Panc1 (cell line): ENCODE measurements at regions not wholly inside any gene's neighbourhood (a gene's known extent, or its start where the extent isn't known, plus 50 kb on each side); places are given as distances from the start of the nearest gene placed in this dataset.

Experiments used
- ATAC-seq: fragments of 200-7000 bp; cut with Tn5 transposase; 2 replicates; pipeline ENCODE4 v1.9.1; 2020; ENCODE audit warnings: mild to moderate bottlenecking, moderate library complexity
- BruUV-seq: library from RNA; stranded (reverse); fragments of 400-500 nt; replicated peaks from 2 replicates; lab custom pipeline; 2021; lab: Mats Ljungman, UMichigan
- CTCF ChIA-PET: fragments of 300-600 bp; sonication (Branson Sonifier 250); formaldehyde crosslinking; loops from one replicate; lab custom pipeline; 2022; ENCODE audit warnings: antibody characterized with exemption; lab: Charles Lee
- POLR2A ChIA-PET: fragments of 300-600 bp; sonication (Branson Sonifier 250); formaldehyde crosslinking; loops from one replicate; lab custom pipeline; 2022; ENCODE audit warnings: antibody characterized with exemption; lab: Charles Lee
- DNase-seq: peaks from one replicate; pipeline ENCODE4 v3.0.0-alpha.2; 2010; ENCODE audit warnings: low read depth, low spot score
- H3K27ac ChIP-seq: 2 replicates; pipeline ENCODE4 v1.5.1; 2011; ENCODE audit warnings: mild to moderate bottlenecking, low read length, inconsistent platforms
- H3K27me3 ChIP-seq: fragments of 200-500 bp; sonication (Bioruptor generic); 2 replicates; pipeline ENCODE4 v1.6.0; 2014; ENCODE audit warnings: low read length, inconsistent platforms; ENCODE audit not compliant: control insufficient read depth, insufficient read depth
- H3K36me3 ChIP-seq: fragments of 200-500 bp; sonication (Bioruptor generic); 2 replicates; pipeline ENCODE4 v1.5.1; 2014; ENCODE audit warnings: inconsistent platforms, mild to moderate bottlenecking, low read length, moderate library complexity; ENCODE audit not compliant: control insufficient read depth, insufficient read depth
- H3K4me1 ChIP-seq: 2 replicates; pipeline ENCODE4 v1.5.1; 2011; ENCODE audit warnings: inconsistent platforms, mild to moderate bottlenecking, low read length, moderate library complexity; ENCODE audit not compliant: control insufficient read depth, insufficient read depth
- H3K4me3 ChIP-seq, 2 experiments: 2 replicates each; pipeline ENCODE4 v1.5.1; 2011 to 2012; ENCODE audit warnings: low read depth in 2 of 2, low read length in 2 of 2, mild to moderate bottlenecking in 2 of 2, inconsistent platforms in 1 of 2, moderate library complexity in 1 of 2
- H3K9me3 ChIP-seq: fragments of 200-500 bp; sonication (Bioruptor generic); 2 replicates; pipeline ENCODE4 v1.5.1; 2014; ENCODE audit warnings: low read depth, mild to moderate bottlenecking, inconsistent platforms, low read length, moderate library complexity; ENCODE audit not compliant: control insufficient read depth, insufficient read depth
- CTCF ChIP-seq: fragments of 450-650 bp; IDR thresholded peaks from 2 replicates; pipeline ENCODE4 v1.5.1; 2017; ENCODE audit warnings: mild to moderate bottlenecking
- POLR2AphosphoS5 ChIP-seq: IDR thresholded peaks from 2 replicates; pipeline ENCODE4 v1.6.1; 2012; ENCODE audit warnings: mild to moderate bottlenecking, low read depth, low read length, moderate library complexity
- REST ChIP-seq, 2 experiments: IDR thresholded peaks; 2 replicates each; pipeline ENCODE4 v1.6.1; 2011 to 2012; ENCODE audit warnings: low read depth in 2 of 2, control low read depth in 1 of 2, low read length in 1 of 2, mild to moderate bottlenecking in 1 of 2, moderate library complexity in 1 of 2; ENCODE audit not compliant: insufficient read depth in 1 of 2
- SIN3A ChIP-seq: IDR thresholded peaks from 2 replicates; pipeline ENCODE4 v1.6.1; 2012; ENCODE audit warnings: low read depth, mild to moderate bottlenecking, low read length, moderate library complexity, borderline replicate concordance; ENCODE audit not compliant: insufficient read depth
- TCF7L2 ChIP-seq: IDR thresholded peaks from 2 replicates; pipeline ENCODE4 v1.6.1; 2011; ENCODE audit warnings: mild to moderate bottlenecking, low read depth, low read length, inconsistent platforms
- in situ Hi-C: cut with HindIII; loops from 2 replicates; pipeline ENCODE4 v1.10.0; 2016; ENCODE audit warnings: low sequenced_read_pairs, low pct_unique_long_range_greater_than_20kb
- intact Hi-C: fragments of 100-400 bp; cut with micrococcal nuclease; formaldehyde crosslinking; loops from one replicate; pipeline ENCODE4 v1.10.0; 2022; ENCODE audit not compliant: unreplicated experiment

GRCh38 chr1:238628110-238628509, 737.4 kb upstream of the ZP4 start:
- CTCF ChIA-PET, result no interaction called here
- ATAC-seq (no peak), DNase-seq (no peak)
- Histone ChIP-seq H3K27ac (no peak overlapping the region), H3K36me3 (no peaks in the 10 kb centered on the region), H3K4me1 (no peaks in the 10 kb centered on the region), H3K27me3 (no peaks in the 10 kb centered on the region), H3K9me3 (no peaks in the 10 kb centered on the region), H3K4me3 (no peak overlapping the region)
- POLR2A ChIA-PET, result no interaction called here
- in situ Hi-C loops (no loop called here), intact Hi-C loops (no loop called here)
- TF ChIP-seq TCF7L2, result no peak
- TF ChIP-seq CTCF, result no peak
- BruUV-seq, result no TSS peak

GRCh38 chr1:238624776-238625175, 734.1 kb upstream of the ZP4 start:
- Histone ChIP-seq H3K4me3 (no peak overlapping the region), H3K27me3 (no peaks in the 10 kb centered on the region), H3K36me3 (no peaks in the 10 kb centered on the region), H3K9me3 (no peaks in the 10 kb centered on the region), H3K27ac (no peak overlapping the region), H3K4me1 (no peaks in the 10 kb centered on the region)
- no peak for DNase-seq
- intact Hi-C loops, result no loop called here
- in situ Hi-C loops, result no loop called here
- POLR2A ChIA-PET, result no interaction called here
- TF ChIP-seq REST (IDR thresholded peaks at IDR 0.05; ENCODE audit: insufficient read depth in 1 of 2, low read depth in 2 of 2, low read length in 1 of 2) (no peak), POLR2AphosphoS5 (no peak)
- ATAC-seq, result no peak
- CTCF ChIA-PET, result no interaction called here
- BruUV-seq, result no TSS peak

GRCh38 chr1:238621405-238621804, 730.7 kb upstream of the ZP4 start:
- POLR2A ChIA-PET, result no interaction called here
- ATAC-seq, result no peak
- TF ChIP-seq POLR2AphosphoS5 (no peak), REST (IDR thresholded peaks at IDR 0.05; ENCODE audit: insufficient read depth in 1 of 2, low read depth in 2 of 2, low read length in 1 of 2) (no peak), TCF7L2 (no peak), SIN3A (no peak), CTCF (no peak)

More at GRCh38 chr1:238621405-238621804, 730.7 kb upstream of the ZP4 start:
- no TSS peak for BruUV-seq
- Histone ChIP-seq H3K4me3 (no peak overlapping the region), H3K27ac (no peak overlapping the region), H3K9me3 (no peaks in the 10 kb centered on the region), H3K36me3 (no peaks in the 10 kb centered on the region), H3K4me1 (no peaks in the 10 kb centered on the region), H3K27me3 (no peaks in the 10 kb centered on the region)
- in situ Hi-C loops (no loop called here), intact Hi-C loops (no loop called here)
- CTCF ChIA-PET, result no interaction called here
- DNase-seq, result no peak
